ENCODE measurements at regions not wholly inside any gene's neighbourhood (a gene's known extent, or its start where the extent isn't known, plus 50 kb on each side); places are given as distances from the start of the nearest gene placed in this dataset.

GRCh38 chr6:126600258-126600916 lies 260.5 kb downstream of the CENPW start:
- TF ChIP-seq CTCF (conservative IDR thresholded peaks at IDR 0.05; ENCODE audit: low read depth, low read length), result no peak
- TF ChIP-seq EZH2 (IDR thresholded peaks at IDR 0.05; ENCODE audit: low read length, unreplicated experiment), result no peak
